NCI-H1694 (cell line): ENCODE measurements at regions not wholly inside any gene's neighbourhood (a gene's known extent, or its start where the extent isn't known, plus 50 kb on each side); places are given as distances from the start of the nearest gene placed in this dataset.

ENCODE experiments used
- DNase-seq: peaks from one replicate; lab custom pipeline; 2025; lab: John Stamatoyannopoulos, UW

- peak; percentile 20 for DNase-seq
Measured at GRCh38 chr3:53949541-53949940, 57.9 kb upstream of the SELENOK start.

GRCh38 chr3:53948174-53948573, 56.5 kb upstream of the SELENOK start:
- no peak for DNase-seq

GRCh38 chr3:53944028-53944427, 52.4 kb upstream of the SELENOK start:
- DNase-seq, result no peak

GRCh38 chr3:53941950-53942349, 50.3 kb upstream of the SELENOK start:
- DNase-seq, result peak; percentile 19
